ENCODE measurements at regions not wholly inside any gene's neighbourhood (a gene's known extent, or its start where the extent isn't known, plus 50 kb on each side); places are given as distances from the start of the nearest gene placed in this dataset.

- TF ChIP-seq CTCF (conservative IDR thresholded peaks at IDR 0.05; ENCODE audit: low read length) (no peak), EZH2phosphoT487 (IDR thresholded peaks at IDR 0.05; ENCODE audit: borderline replicate concordance) (no peak)
- Histone ChIP-seq H3K4me2 (ENCODE audit: low read depth, low read length, poor library complexity, severe bottlenecking) (no peak overlapping the region), H2AFZ (ENCODE audit: low read length) (no peak overlapping the region), H3K4me1 (ENCODE audit: insufficient read depth, low read length, poor library complexity, severe bottlenecking) (peaks cover 50% of the 10 kb centered on the region), H4K20me1 (ENCODE audit: insufficient read depth, low read length, poor library complexity, severe bottlenecking) (no peaks in the 10 kb centered on the region), H3K36me3 (ENCODE audit: insufficient read depth, low read length) (no peaks in the 10 kb centered on the region), H3K9me2 (replicated peaks; ENCODE audit: low read depth, low read length) (no peaks in the 10 kb centered on the region), H3K27me3 (ENCODE audit: insufficient read depth, low read length, poor library complexity, severe bottlenecking) (no peaks in the 10 kb centered on the region), H3K4me3 (ENCODE audit: low read length, poor library complexity, severe bottlenecking) (no peak overlapping the region), H3K9me3 (ENCODE audit: insufficient read depth, low read depth, low read length) (no peaks in the 10 kb centered on the region), H3F3A (ENCODE audit: low read depth) (peaks cover 4% of the 10 kb centered on the region; the same call in 1 of the 2 replicates), H3K79me2 (ENCODE audit: insufficient read depth, low read length) (no peaks in the 10 kb centered on the region), H3K9ac (ENCODE audit: low read depth, low read length, poor library complexity, severe bottlenecking) (no peak overlapping the region)
These were observed 75.3 kb downstream of the HRH4 start for GRCh38 chr18:24535527-24536295.

- H3K27me3 ChIP-seq (ENCODE audit: insufficient read depth, low read length, poor library complexity, severe bottlenecking), result no peaks in the 10 kb centered on the region
- no peaks in the 10 kb centered on the region for H3K9me2 ChIP-seq (replicated peaks; ENCODE audit: low read depth, low read length)
- peaks cover 47% of the 10 kb centered on the region for H3K4me1 ChIP-seq (ENCODE audit: insufficient read depth, low read length, poor library complexity, severe bottlenecking)
- H3K79me2 ChIP-seq (ENCODE audit: insufficient read depth, low read length), result no peaks in the 10 kb centered on the region
- no peaks in the 10 kb centered on the region for H4K20me1 ChIP-seq (ENCODE audit: insufficient read depth, low read length, poor library complexity, severe bottlenecking)
- peaks cover 4% of the 10 kb centered on the region; the same call in 1 of the 2 replicates for H3F3A ChIP-seq (ENCODE audit: low read depth)
- no peak overlapping the region for H2AFZ ChIP-seq (ENCODE audit: low read length)
- H3K9ac ChIP-seq (ENCODE audit: low read depth, low read length, poor library complexity, severe bottlenecking), result no peak overlapping the region
- no peaks in the 10 kb centered on the region for H3K36me3 ChIP-seq (ENCODE audit: insufficient read depth, low read length)
- H3K9me3 ChIP-seq (ENCODE audit: insufficient read depth, low read depth, low read length), result no peaks in the 10 kb centered on the region
- no peak overlapping the region for H3K4me2 ChIP-seq (ENCODE audit: low read depth, low read length, poor library complexity, severe bottlenecking)
- TF ChIP-seq CTCF (conservative IDR thresholded peaks at IDR 0.05; ENCODE audit: low read length), result no peak
- TF ChIP-seq EZH2phosphoT487 (IDR thresholded peaks at IDR 0.05; ENCODE audit: borderline replicate concordance), result no peak
- H3K4me3 ChIP-seq (ENCODE audit: low read length, poor library complexity, severe bottlenecking), result no peak overlapping the region
These were observed 75.9 kb downstream of the HRH4 start for GRCh38 chr18:24536326-24536725.

GRCh38 chr18:24536834-24537233 lies 76.4 kb downstream of the HRH4 start:
- H3K27me3 ChIP-seq (ENCODE audit: insufficient read depth, low read length, poor library complexity, severe bottlenecking), result no peaks in the 10 kb centered on the region
- no peak overlapping the region for H3K4me3 ChIP-seq (ENCODE audit: low read length, poor library complexity, severe bottlenecking)
- H3K4me1 ChIP-seq (ENCODE audit: insufficient read depth, low read length, poor library complexity, severe bottlenecking), result peaks cover 49% of the 10 kb centered on the region
- H3F3A ChIP-seq (ENCODE audit: low read depth), result peaks cover 4% of the 10 kb centered on the region; the same call in 1 of the 2 replicates
- no peaks in the 10 kb centered on the region for H3K36me3 ChIP-seq (ENCODE audit: insufficient read depth, low read length)
- H3K79me2 ChIP-seq (ENCODE audit: insufficient read depth, low read length), result no peaks in the 10 kb centered on the region
- H3K9me2 ChIP-seq (replicated peaks; ENCODE audit: low read depth, low read length), result no peaks in the 10 kb centered on the region
- no peaks in the 10 kb centered on the region for H4K20me1 ChIP-seq (ENCODE audit: insufficient read depth, low read length, poor library complexity, severe bottlenecking)
- H2AFZ ChIP-seq (ENCODE audit: low read length), result no peak overlapping the region
- TF ChIP-seq CTCF (conservative IDR thresholded peaks at IDR 0.05; ENCODE audit: low read length) (no peak), EZH2phosphoT487 (IDR thresholded peaks at IDR 0.05; ENCODE audit: borderline replicate concordance) (no peak)
- H3K9ac ChIP-seq (ENCODE audit: low read depth, low read length, poor library complexity, severe bottlenecking), result no peak overlapping the region
- no peak overlapping the region for H3K4me2 ChIP-seq (ENCODE audit: low read depth, low read length, poor library complexity, severe bottlenecking)
- no peaks in the 10 kb centered on the region for H3K9me3 ChIP-seq (ENCODE audit: insufficient read depth, low read depth, low read length)

Measured in Loucy (cell line).